ENCODE measurements at regions not wholly inside any gene's neighbourhood (a gene's known extent, or its start where the extent isn't known, plus 50 kb on each side); places are given as distances from the start of the nearest gene placed in this dataset.
"Not testable (repeated sequence)": the region's sequence is repeated elsewhere in the genome, so short reads cannot be mapped to it uniquely, and the experiment has no call there.

DNA sequence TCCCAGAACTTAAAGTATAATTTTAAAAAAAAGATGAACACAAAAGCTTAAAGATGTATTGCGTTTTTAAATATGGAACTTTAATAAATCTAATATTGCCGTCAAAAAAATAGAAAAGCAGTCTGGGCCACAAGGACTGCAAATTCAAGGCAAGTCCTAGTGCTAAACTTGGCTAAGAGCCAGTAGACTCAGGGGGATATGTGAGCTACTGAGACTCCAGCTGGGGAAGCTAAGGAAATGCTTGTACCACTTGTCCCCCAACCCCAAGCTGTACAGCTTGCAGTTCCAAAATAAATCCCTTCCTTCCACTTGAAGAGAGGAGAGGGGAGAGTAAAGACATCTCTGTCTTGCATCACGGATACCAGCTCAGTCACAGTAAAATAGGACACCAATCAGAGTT is 290.8 kb upstream of the FGF13 start:
- DNase-seq (ENCODE audit: insufficient read length, low spot score) (no peak), FAIRE-seq (no peak)
- TF ChIP-seq, protein P1, sequence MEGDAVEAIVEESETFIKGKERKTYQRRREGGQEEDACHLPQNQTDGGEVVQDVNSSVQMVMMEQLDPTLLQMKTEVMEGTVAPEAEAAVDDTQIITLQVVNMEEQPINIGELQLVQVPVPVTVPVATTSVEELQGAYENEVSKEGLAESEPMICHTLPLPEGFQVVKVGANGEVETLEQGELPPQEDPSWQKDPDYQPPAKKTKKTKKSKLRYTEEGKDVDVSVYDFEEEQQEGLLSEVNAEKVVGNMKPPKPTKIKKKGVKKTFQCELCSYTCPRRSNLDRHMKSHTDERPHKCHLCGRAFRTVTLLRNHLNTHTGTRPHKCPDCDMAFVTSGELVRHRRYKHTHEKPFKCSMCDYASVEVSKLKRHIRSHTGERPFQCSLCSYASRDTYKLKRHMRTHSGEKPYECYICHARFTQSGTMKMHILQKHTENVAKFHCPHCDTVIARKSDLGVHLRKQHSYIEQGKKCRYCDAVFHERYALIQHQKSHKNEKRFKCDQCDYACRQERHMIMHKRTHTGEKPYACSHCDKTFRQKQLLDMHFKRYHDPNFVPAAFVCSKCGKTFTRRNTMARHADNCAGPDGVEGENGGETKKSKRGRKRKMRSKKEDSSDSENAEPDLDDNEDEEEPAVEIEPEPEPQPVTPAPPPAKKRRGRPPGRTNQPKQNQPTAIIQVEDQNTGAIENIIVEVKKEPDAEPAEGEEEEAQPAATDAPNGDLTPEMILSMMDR (IDR thresholded peaks at IDR 0.05; ENCODE audit: insufficient read depth, missing control alignments), result no peak

DNA sequence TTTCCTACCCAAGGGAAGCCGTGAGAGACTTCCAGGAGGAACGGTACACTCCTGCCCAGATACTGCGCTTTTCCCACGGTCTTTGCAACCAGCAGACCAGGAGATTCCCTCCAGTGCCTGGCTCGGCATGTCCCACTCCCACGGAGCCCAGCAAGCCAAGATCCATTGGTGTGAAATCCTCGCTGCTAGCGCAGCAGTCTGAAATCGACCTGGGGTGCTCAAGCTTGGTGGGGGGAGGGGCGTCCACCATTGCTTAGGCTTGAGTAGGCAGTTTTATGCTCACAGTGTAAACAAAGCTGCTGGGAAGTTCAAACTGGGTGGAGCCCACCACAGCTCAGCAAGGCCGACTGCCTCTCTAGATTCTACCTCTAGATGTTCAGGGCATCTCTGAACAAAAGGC is 284.8 kb upstream of the FGF13 start:
- TF ChIP-seq, protein P1 (IDR thresholded peaks at IDR 0.05; ENCODE audit: insufficient read depth, missing control alignments), result no peak
- DNase-seq (ENCODE audit: insufficient read length, low spot score) (no peak), FAIRE-seq (no peak)

DNA sequence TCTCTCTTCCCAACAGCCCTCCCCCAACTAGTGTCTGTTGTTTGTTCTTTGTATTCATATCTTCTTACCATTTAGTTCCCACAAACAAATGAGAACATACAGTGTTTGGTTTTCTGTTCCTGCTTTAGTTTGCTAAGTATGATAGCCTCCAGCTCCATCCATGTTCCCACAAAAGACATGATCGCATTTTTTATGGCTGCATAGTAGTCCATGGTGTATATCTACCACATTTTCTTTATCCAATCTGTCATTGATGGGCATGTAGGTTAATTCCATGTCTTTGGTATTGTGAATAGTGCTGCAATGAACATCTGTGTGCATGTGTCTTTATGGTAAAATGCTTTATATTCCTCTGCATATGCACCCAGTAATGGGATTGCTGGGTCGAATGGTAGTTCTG is 283.9 kb upstream of the FGF13 start:
- FAIRE-seq (no peak), DNase-seq (ENCODE audit: insufficient read length, low spot score) (no peak)
- TF ChIP-seq, protein P1 (IDR thresholded peaks at IDR 0.05; ENCODE audit: insufficient read depth, missing control alignments), result no peak

DNA sequence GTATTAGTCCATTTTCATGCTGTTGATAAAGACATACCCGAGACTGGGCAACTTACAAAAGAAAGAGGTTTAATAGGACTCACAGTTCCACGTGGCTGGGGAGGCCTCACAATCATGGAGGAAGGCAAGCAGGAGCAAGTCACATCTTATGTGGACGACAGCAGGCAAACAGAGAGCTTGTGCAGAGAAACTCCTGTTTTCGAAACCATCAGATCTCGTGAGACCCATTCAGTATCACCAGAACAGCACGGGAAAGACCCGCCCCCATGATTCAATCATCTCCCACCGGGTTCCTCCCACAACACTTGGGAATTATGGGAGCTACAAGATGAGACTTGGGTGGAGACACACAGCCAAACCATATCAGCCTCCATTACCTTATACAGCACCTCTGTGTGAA is 278.9 kb upstream of the FGF13 start:
- DNase-seq (ENCODE audit: insufficient read length, low spot score); FAIRE-seq: not testable (repeated sequence)

DNA sequence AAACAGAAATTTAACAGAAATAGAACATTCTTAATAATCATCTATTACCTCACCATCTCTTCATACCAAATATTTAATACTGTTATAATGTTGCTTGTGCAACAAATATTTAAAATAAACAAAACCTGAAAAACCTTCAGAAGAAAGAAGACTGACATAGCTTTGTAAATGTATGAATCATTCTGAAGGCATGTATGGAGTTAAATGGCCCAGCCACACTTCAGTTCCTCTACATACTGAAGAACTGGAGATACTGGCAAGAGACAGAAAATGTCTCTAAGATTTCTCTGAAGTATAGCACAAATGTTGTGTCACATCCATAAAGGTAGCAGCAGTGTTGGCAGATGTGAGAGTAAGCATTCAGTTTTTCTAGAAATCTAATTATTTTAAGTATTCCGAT is 275.3 kb upstream of the FGF13 start:
- FAIRE-seq, result no peak
- no peak for DNase-seq (ENCODE audit: insufficient read length, low spot score)
- TF ChIP-seq, protein P1 (IDR thresholded peaks at IDR 0.05; ENCODE audit: insufficient read depth, missing control alignments), result no peak

DNA sequence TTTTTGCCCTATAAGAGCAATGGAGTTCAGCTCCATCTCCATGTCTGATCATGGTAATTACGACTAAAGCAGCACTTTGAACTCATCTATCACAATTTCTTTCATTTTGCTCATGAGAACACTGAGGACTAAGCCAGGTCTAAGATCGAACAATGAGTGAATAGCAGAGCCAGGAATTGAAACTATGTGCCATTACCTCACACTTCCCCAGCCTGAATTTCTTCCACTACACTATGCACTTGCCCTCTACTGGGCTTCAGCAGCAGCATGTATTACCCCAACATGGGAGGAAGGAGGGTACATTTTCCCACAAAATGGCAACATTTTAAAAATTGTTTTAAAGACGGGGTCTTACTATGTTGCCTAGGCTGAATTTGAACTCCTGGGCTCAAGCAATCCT is 274.7 kb upstream of the FGF13 start:
- FAIRE-seq (no peak), DNase-seq (ENCODE audit: insufficient read length, low spot score) (no peak)
- TF ChIP-seq, protein P1 (IDR thresholded peaks at IDR 0.05; ENCODE audit: insufficient read depth, missing control alignments), result no peak

DNA sequence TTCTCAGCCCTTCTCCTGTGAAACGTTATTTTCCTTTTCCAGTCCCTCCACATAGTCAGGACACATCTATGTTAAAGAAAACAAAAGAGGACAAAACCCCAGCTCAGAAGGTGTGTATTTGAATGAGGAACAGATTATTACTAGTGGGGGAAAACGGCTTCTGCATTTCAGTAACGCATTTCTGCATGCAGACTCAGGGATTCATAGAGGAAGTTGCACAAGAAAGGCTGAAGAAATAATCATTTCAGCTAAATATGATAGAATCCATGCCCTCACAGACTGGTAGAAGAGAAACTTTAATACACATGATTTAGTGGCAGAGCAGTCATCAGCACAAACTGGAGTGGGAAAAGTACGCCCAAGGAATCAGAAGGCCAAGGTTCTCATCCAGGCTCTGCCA is 270.8 kb upstream of the FGF13 start:
- DNase-seq (ENCODE audit: insufficient read length, low spot score) (no peak), FAIRE-seq (no peak)

DNA sequence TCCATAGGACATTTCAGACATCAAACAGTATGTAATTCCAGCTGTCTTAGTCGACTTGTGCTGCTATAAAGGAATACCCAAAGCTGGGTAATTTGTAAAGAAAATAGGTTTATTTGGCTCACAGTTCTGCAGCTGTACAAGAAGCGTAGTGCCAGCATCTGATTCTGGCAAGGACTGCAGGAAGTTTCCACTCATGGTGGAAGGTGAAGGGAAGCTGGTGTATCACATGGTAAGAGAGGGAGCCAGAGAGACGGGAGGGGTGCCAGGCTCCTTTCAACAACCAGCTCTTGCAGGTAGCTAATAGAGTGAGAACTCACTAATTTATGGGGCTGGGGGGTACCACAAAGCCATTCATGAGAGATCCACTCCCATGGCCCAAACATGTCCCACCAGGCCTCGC is 253.0 kb upstream of the FGF13 start:
- FAIRE-seq, result no peak
- TF ChIP-seq, protein P1 (IDR thresholded peaks at IDR 0.05; ENCODE audit: insufficient read depth, missing control alignments), result no peak

More for the DNA sequence above, 270.8 kb upstream of the FGF13 start:
- TF ChIP-seq, protein P1 (IDR thresholded peaks at IDR 0.05; ENCODE audit: insufficient read depth, missing control alignments), result no peak

DNA sequence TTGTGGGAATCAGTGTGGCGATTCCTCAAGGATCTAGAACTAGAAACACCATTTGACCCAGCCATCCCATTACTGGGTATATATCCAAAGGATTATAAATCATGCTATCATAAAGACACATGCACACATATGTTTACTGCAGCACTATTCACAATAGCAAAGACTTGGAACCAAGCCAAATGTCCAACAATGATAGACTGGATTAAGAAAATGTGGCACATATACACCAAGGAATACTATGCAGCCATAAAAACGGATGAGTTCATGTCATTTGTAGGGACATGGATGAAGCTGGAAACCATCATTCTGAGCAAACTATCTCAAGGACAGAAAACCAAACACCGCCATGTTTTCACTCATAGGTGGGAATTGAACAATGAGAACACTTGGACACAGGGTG is 250.9 kb upstream of the FGF13 start:
- FAIRE-seq, result not testable (repeated sequence)

More for the DNA sequence above, 253.0 kb upstream of the FGF13 start:
- no peak for DNase-seq (ENCODE audit: insufficient read length, low spot score)

More for the DNA sequence above, 250.9 kb upstream of the FGF13 start:
- not testable (repeated sequence) for DNase-seq (ENCODE audit: insufficient read length, low spot score)

Measured in D721Med (cell line).